Heart left ventricle (tissue), 16 donors: ENCODE measurements at regions not wholly inside any gene's neighbourhood (a gene's known extent, or its start where the extent isn't known, plus 50 kb on each side); places are given as distances from the start of the nearest gene placed in this dataset.

Experiments
- ATAC-seq, 4 donors: fragments of 200-7000 bp; cut with Tn5 transposase; one replicate each; pipeline ENCODE4 v1.9.1; 2020 to 2022; ENCODE audit warnings: moderate library complexity in 4 of 4, mild to moderate bottlenecking in 3 of 4, moderate number of reproducible peaks in 1 of 4
- DNase-seq, 5 donors: peaks; one replicate each; pipeline ENCODE4 v3.0.0-alpha.2; 2020
- H3K27ac ChIP-seq, 12 donors: fragments of 200-600 bp; sonication (generic) in 4 of 12; one replicate each; pipeline versions ENCODE4 v1.5.0 to v1.8.0; 2016 to 2022; ENCODE audit warnings: mild to moderate bottlenecking in 2 of 12
- H3K27me3 ChIP-seq, 9 donors: fragments of 200-600 bp; sonication (generic) in 2 of 9; one replicate each; pipeline versions ENCODE4 v1.5.1 to v1.8.0; 2016 to 2022; ENCODE audit warnings: mild to moderate bottlenecking in 3 of 9
- H3K36me3 ChIP-seq, 9 donors: fragments of 200-600 bp; sonication (generic) in 2 of 9; one replicate each; pipeline versions ENCODE4 v1.5.0 to v1.8.0; 2018 to 2022; ENCODE audit warnings: mild to moderate bottlenecking in 2 of 9
- H3K4me1 ChIP-seq, 12 donors: fragments of 200-600 bp; sonication (generic) in 4 of 12; one replicate each; pipeline versions ENCODE4 v1.5.0 to v1.8.0; 2016 to 2022; ENCODE audit warnings: mild to moderate bottlenecking in 3 of 12
- H3K4me3 ChIP-seq, 12 donors: fragments of 200-600 bp; sonication (generic) in 4 of 12; one replicate each; pipeline versions ENCODE4 v1.5.0 to v1.8.0; 2017 to 2022; ENCODE audit warnings: mild to moderate bottlenecking in 9 of 12, moderate library complexity in 4 of 12
- H3K9me3 ChIP-seq, 12 donors: fragments of 200-600 bp; sonication (generic) in 4 of 12; one replicate each; pipeline versions ENCODE4 v1.5.0 to v1.8.0; 2016 to 2022; ENCODE audit warnings: mild to moderate bottlenecking in 1 of 12
- POLR2A ChIP-seq, 2 donors: fragments of 450-650 bp; IDR thresholded peaks; one replicate each; pipeline ENCODE4 v1.6.1; 2017; ENCODE audit warnings: antibody characterized with exemption in 2 of 2, mild to moderate bottlenecking in 2 of 2, moderate library complexity in 2 of 2
- WGBS, 4 donors: extraction: QIAGEN DNeasy Blood & Tissue Kit in 2 of 4; methylation state at CpG; one replicate each; pipeline versions ENCODE4 v1.1.5 to v1.1.7; 2013 to 2018; 5-methylcytosine and 5-hydroxymethylcytosine counted together
- intact Hi-C, 10 donors: fragments of 100-400 bp; cut with DNase I; formaldehyde crosslinking; loops; one replicate each; pipeline versions ENCODE4 v1.11.1 to v1.14.2; 2022
- TF ChIP-seq, protein P1 (sequence below), 12 donors: fragments of 200-600 bp; sonication (generic) in 4 of 12; IDR thresholded peaks; one replicate each; pipeline versions ENCODE4 v1.5.0 to v1.8.0; 2018 to 2022; ENCODE audit warnings: antibody characterized with exemption in 12 of 12, mild to moderate bottlenecking in 5 of 12
- donor health status: ischemic (EF 13 %, LVEDD 7.1; RV severe dilation, severe dysfunction).
- donor health status: healthy with polysubstance abuse.
- donor health status: DM: no; HTN: yes; CAD: no.
- donor health status: DM: no; HTN: no; CAD: no.
- donor health status: ischemic (EF 25% LVEDD 6.9; RV normal size, moderate dysfunction).
- donor health status: ischemic (EF 25% LVEDD 5.7; RV mildly dilated, moderate dysfunction).
- donor health status: healthy.
- donor health status: DM: yes; HTN: yes; CAD: no.
- donor health status: ischemic (EF 35%, LVEDD 5.7; RV mildly dilated, moderate dysfunction).
- donor health status: nonischemic (EF 11% LVEDD 7.7; RV severe dilation, severe dysfunction).
- donor health status: DM: yes; HTN: yes; CAD: no.
- donor health status: PGD.
- donor health status: ischemic (EF 29% LVEDD 5.4; RV normal size, mild dysfunction).
- donor health status: nonischemic (EF 23%, LVEDD 6.1; RV moderate dilation, normal function).

DNA sequence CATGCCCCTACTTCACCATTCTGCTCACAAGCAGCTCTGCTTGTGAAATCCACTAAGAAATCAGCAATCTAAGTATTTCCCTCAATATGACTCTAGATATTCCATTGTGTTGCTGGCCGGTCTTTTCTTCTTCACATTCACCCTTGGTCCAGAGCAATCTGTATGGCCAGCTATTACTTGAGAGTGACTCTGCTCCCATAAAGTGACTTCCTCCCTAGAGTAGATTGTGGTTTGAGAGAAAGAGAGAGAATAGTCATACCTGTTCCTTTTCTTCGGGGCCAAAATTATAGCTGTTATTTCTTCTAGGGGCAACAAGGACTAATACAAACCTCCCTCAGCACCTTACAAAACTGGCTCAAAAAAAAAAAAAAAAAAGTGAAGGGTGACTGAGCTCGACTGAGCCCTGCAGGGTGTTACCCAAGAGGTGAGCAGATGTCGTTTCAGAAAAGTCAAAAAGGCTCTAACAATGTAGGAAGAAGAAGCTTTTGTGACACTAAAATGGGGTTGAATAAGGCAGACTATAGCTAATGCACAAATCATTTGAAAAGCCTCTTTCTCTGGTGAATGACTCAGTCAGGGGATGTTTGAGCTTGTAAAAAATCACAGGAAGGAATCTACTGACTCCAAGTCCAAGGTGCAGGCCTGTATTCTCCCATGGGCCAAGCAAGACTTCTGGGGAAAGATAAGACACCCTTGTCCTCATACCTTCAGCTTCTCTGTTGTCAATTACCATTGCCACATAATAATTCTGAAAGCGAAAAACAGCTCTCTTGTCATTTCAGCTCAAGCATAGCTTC, 161.0 kb upstream of the SLC24A5 start:
- Histone ChIP-seq H3K36me3 (no peaks in the 10 kb centered on the region), H3K4me1 (no peaks in the 10 kb centered on the region), H3K9me3 (no peaks in the 10 kb centered on the region), H3K27me3 (no peaks in the 10 kb centered on the region), H3K27ac (no peak overlapping the region), H3K4me3 (no peak overlapping the region)
- ATAC-seq (no peak), DNase-seq (no peak)
- TF ChIP-seq POLR2A (IDR thresholded peaks at IDR 0.05) = no peak
- TF ChIP-seq, protein P1, sequence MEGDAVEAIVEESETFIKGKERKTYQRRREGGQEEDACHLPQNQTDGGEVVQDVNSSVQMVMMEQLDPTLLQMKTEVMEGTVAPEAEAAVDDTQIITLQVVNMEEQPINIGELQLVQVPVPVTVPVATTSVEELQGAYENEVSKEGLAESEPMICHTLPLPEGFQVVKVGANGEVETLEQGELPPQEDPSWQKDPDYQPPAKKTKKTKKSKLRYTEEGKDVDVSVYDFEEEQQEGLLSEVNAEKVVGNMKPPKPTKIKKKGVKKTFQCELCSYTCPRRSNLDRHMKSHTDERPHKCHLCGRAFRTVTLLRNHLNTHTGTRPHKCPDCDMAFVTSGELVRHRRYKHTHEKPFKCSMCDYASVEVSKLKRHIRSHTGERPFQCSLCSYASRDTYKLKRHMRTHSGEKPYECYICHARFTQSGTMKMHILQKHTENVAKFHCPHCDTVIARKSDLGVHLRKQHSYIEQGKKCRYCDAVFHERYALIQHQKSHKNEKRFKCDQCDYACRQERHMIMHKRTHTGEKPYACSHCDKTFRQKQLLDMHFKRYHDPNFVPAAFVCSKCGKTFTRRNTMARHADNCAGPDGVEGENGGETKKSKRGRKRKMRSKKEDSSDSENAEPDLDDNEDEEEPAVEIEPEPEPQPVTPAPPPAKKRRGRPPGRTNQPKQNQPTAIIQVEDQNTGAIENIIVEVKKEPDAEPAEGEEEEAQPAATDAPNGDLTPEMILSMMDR (IDR thresholded peaks at IDR 0.05) = no peak
- intact Hi-C loops = no loop called here
- WGBS, 4 donors = 82 to 90% (median 88%) methylated on average over 5 of the region's 5 CpGs

DNA sequence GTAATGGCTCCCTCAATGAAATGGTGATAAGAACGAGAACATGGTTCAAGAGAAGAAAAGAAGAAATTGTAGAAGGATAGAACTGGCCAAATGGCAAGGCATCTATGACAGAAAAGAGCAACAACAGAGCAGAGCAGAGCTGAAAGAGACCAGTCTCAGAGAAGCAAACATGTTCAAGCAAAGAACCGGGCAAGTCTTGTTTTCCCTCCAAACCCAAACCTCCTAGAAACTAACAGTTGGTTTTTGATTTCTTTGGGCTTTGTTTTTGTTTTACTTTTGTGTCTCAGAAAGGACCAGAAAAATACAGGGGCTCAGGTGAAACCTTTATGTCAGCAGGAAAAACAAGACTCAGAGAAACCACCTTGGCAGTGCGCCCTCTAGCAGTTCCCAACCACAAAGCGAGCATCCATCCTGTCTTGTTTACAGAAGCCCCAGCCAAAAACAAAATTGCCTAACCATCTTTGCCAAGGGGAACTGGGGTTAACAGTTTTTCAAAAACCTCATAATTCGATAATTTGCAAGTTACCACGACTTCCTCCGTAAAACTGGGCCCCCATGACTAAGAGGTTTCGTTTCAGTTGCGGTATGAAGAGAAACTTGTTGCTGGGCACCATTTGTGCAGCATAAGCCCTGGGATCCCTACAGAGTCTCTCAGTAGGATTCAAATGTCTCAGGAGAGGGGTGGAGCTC, 159.2 kb upstream of the SLC24A5 start:
- no peak for TF ChIP-seq POLR2A (IDR thresholded peaks at IDR 0.05)
- TF ChIP-seq, protein P1 (IDR thresholded peaks at IDR 0.05) = no peak
- Histone ChIP-seq H3K9me3 (no peaks in the 10 kb centered on the region), H3K4me3 (no peak overlapping the region), H3K27ac (no peak overlapping the region), H3K4me1 (no peaks in the 10 kb centered on the region), H3K36me3 (no peaks in the 10 kb centered on the region), H3K27me3 (no peaks in the 10 kb centered on the region)
- intact Hi-C loops = no loop called here
- no peak for DNase-seq
- 79 to 89% (median 83%) methylated on average over 9 of the region's 9 CpGs for WGBS, 4 donors
- no peak for ATAC-seq

DNA sequence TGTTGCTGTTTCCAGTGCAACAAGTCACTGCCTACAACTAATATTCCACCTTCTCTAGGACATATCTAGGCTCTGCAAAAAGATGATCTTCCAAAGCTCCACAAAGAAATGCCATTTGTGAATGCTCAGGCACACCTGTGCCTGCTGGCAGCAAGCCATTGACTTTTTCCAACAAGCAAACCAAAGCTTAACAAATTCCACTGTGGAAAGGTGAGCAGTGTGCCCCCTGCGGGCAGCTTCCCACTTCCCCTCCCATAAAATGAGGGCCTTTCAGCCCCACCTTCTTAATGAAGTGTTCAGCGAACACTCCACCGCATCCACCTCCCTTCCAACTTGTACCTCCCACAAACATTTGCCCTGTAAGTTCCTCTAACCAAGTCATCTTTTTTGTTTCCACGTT, 157.5 kb upstream of the SLC24A5 start:
- intact Hi-C loops = no loop called here

DNA sequence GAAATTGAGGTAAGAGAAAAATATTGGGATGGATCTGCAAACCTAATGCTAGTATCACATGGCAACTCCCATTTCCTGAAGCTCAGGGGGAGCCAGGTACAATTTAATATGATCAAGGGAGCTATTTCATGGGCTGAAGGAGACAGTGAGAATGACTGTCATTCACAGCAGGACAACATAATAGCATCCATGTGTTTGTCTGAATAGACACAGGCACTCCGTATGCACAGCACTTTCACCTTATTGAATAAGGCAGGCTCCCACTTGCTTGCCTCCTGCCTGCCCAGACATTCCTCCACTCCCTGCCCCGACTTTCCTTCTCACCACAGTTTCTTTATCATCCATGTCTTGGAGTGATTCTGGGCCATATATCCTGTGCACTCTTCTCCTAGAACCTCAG, 156.6 kb upstream of the SLC24A5 start:
- Histone ChIP-seq H3K27ac (no peak overlapping the region), H3K36me3 (no peaks in the 10 kb centered on the region), H3K4me1 (no peaks in the 10 kb centered on the region), H3K27me3 (no peaks in the 10 kb centered on the region), H3K4me3 (no peak overlapping the region), H3K9me3 (no peaks in the 10 kb centered on the region)
- ATAC-seq (no peak), DNase-seq (no peak)
- intact Hi-C loops = no loop called here
- no peak for TF ChIP-seq POLR2A (IDR thresholded peaks at IDR 0.05)
- TF ChIP-seq, protein P1 (IDR thresholded peaks at IDR 0.05) = no peak
- WGBS, 4 donors = 84 to 94% (median 90%) methylated on average over 2 of the region's 2 CpGs

More for the DNA sequence above, 157.5 kb upstream of the SLC24A5 start:
- ATAC-seq = no peak
- H3K9me3 ChIP-seq = no peaks in the 10 kb centered on the region
- DNase-seq = no peak
- H3K36me3 ChIP-seq = no peaks in the 10 kb centered on the region
- no peaks in the 10 kb centered on the region for H3K4me1 ChIP-seq
- no peak overlapping the region for H3K27ac ChIP-seq
- TF ChIP-seq, protein P1 (IDR thresholded peaks at IDR 0.05) = no peak
- TF ChIP-seq POLR2A (IDR thresholded peaks at IDR 0.05) = no peak
- WGBS, 4 donors = 73 to 89% (median 78%) methylated on average over 4 of the region's 4 CpGs
- no peaks in the 10 kb centered on the region for H3K27me3 ChIP-seq
- no peak overlapping the region for H3K4me3 ChIP-seq
